Neural cell (in vitro differentiated cells): ENCODE measurements at regions not wholly inside any gene's neighbourhood (a gene's known extent, or its start where the extent isn't known, plus 50 kb on each side); places are given as distances from the start of the nearest gene placed in this dataset.
A peak's percentile ranks its signal among the peaks of the same experiment; 100 is the strongest.

Experiments used
- H2AFZ ChIP-seq: fragments of 200-600, 300-800 bp; sonication (generic), shearing (Covaris generic); 2 replicates; pipeline ENCODE4 v1.6.0; 2014; ENCODE audit warnings: low read depth, mild to moderate bottlenecking, antibody characterized with exemption, low read length, moderate library complexity
- H3F3A ChIP-seq: fragments of 200-600 bp; shearing (Covaris generic); 2 replicates; pipeline ENCODE4 v1.6.1; 2016; ENCODE audit warnings: mild to moderate bottlenecking, moderate library complexity, mixed read lengths, antibody characterized with exemption, low read length; ENCODE audit not compliant: insufficient read depth, poor library complexity, severe bottlenecking
- H3K27ac ChIP-seq: fragments of 200-600, 300-800 bp; sonication (generic), shearing (Covaris generic); 2 replicates; pipeline ENCODE4 v1.5.1; 2014; ENCODE audit warnings: mild to moderate bottlenecking, low read length, moderate library complexity
- H3K27me3 ChIP-seq: fragments of 300-800, 200-600 bp; sonication (generic), shearing (Covaris generic); 2 replicates; pipeline ENCODE4 v1.6.0; 2014; ENCODE audit warnings: mild to moderate bottlenecking, low read depth, low read length, moderate library complexity; ENCODE audit not compliant: insufficient read depth
- H3K36me3 ChIP-seq: fragments of 300-800, 200-600 bp; sonication (generic), shearing (Covaris generic); 2 replicates; pipeline ENCODE4 v1.5.1; 2014; ENCODE audit warnings: mild to moderate bottlenecking, antibody characterized with exemption, low read length, moderate library complexity; ENCODE audit not compliant: insufficient read depth
- H3K4me2 ChIP-seq: fragments of 300-800, 200-600 bp; sonication (generic), shearing (Covaris generic); 2 replicates; pipeline ENCODE4 v1.6.0; 2014; ENCODE audit warnings: mild to moderate bottlenecking, low read length
- H3K4me3 ChIP-seq: fragments of 300-800, 200-600 bp; sonication (generic), shearing (Covaris generic); 2 replicates; pipeline ENCODE4 v1.5.1; 2014; ENCODE audit warnings: mild to moderate bottlenecking, low read length, moderate library complexity
- H3K79me2 ChIP-seq: fragments of 200-600 bp; shearing (Covaris generic); replicated peaks from 2 replicates; pipeline ENCODE4 v1.6.0; 2014; ENCODE audit warnings: mild to moderate bottlenecking, low read length, moderate library complexity; ENCODE audit not compliant: insufficient read depth
- H3K9ac ChIP-seq: fragments of 300-800, 200-600 bp; sonication (generic), shearing (Covaris generic); 2 replicates; pipeline ENCODE4 v1.6.1; 2016; ENCODE audit warnings: mild to moderate bottlenecking, low read length, mixed read lengths
- H3K9me2 ChIP-seq: fragments of 200-600 bp; shearing (Covaris generic); 2 replicates; pipeline ENCODE4 v1.6.1; 2016; ENCODE audit warnings: mild to moderate bottlenecking, low read length, mixed read lengths; ENCODE audit not compliant: insufficient read depth
- H3K9me3 ChIP-seq: fragments of 200-600, 300-800 bp; sonication (generic), shearing (Covaris generic); 2 replicates; pipeline ENCODE4 v1.6.1; 2016; ENCODE audit warnings: mild to moderate bottlenecking, mixed run types, low read length, moderate library complexity, mixed read lengths
- H4K20me1 ChIP-seq: fragments of 200-600 bp; shearing (Covaris generic); 2 replicates; pipeline ENCODE4 v1.6.1; 2016; ENCODE audit warnings: mild to moderate bottlenecking, mixed run types; ENCODE audit not compliant: insufficient read depth
- EP300 ChIP-seq: fragments of 450-650 bp; conservative IDR thresholded peaks from 2 replicates; pipeline ENCODE4 v1.6.1; 2014; ENCODE audit warnings: antibody characterized with exemption, mild to moderate bottlenecking, moderate library complexity; ENCODE audit not compliant: poor library complexity, severe bottlenecking
- EZH2 ChIP-seq: fragments of 200-600, 300-800 bp; shearing (Covaris generic), sonication (generic); IDR thresholded peaks from 2 replicates; pipeline ENCODE4 v1.6.1; 2014; ENCODE audit warnings: antibody characterized with exemption, low read length, borderline replicate concordance, mild to moderate bottlenecking; ENCODE audit not compliant: insufficient read depth, poor library complexity, severe bottlenecking
- MXI1 ChIP-seq: fragments of 450-650 bp; conservative IDR thresholded peaks from 2 replicates; pipeline ENCODE4 v1.6.1; 2014; ENCODE audit warnings: antibody characterized with exemption, mild to moderate bottlenecking; ENCODE audit not compliant: poor library complexity, severe bottlenecking
- POLR2AphosphoS5 ChIP-seq: IDR thresholded peaks from 2 replicates; pipeline ENCODE4 v1.6.1; 2012
- RAD21 ChIP-seq: fragments of 450-650 bp; conservative IDR thresholded peaks from 2 replicates; pipeline ENCODE4 v1.6.1; 2014; ENCODE audit warnings: antibody characterized with exemption, mild to moderate bottlenecking, moderate library complexity
- SMC3 ChIP-seq: fragments of 450-650 bp; conservative IDR thresholded peaks from 2 replicates; pipeline ENCODE4 v1.6.1; 2014; ENCODE audit warnings: antibody characterized with exemption, mild to moderate bottlenecking, moderate library complexity; ENCODE audit not compliant: poor library complexity
- TAF1 ChIP-seq: IDR thresholded peaks from 2 replicates; pipeline ENCODE4 v1.6.1; 2012; ENCODE audit warnings: low read depth
- TF ChIP-seq, protein P1 (sequence below): IDR thresholded peaks from 2 replicates; pipeline ENCODE4 v1.6.1; 2012; ENCODE audit warnings: borderline replicate concordance
- TF ChIP-seq, protein P2 (sequence below): fragments of 450-650 bp; IDR thresholded peaks from 2 replicates; pipeline ENCODE4 v1.5.1; 2014; ENCODE audit warnings: antibody characterized with exemption, mild to moderate bottlenecking, moderate library complexity; ENCODE audit not compliant: poor library complexity, severe bottlenecking

DNA sequence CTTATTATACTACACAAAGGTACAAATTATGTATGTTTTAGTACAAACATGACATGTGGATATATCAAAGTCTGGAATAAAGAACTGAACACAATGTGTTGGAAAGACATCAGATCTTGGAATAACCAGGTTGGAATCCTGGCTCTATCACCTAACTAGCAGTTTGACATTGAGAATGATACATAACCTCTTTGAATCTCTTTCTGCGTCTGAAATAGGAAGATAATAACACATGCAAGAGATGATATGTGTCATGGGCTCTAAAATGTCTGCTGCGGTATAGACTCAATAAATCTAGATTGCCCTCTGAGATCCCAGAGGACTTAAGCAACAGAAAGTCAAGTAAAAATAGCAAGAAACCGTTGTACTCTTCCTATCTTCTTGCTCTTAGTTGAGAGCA is 66.8 kb upstream of the CCN2 start:
- Histone ChIP-seq H3K36me3 (no peaks in the 10 kb centered on the region), H2AFZ (no peak overlapping the region), H3K27me3 (no peaks in the 10 kb centered on the region), H3K9ac (no peak overlapping the region), H3F3A (peaks cover 3% of the 10 kb centered on the region), H3K4me2 (no peak overlapping the region), H3K9me3 (no peaks in the 10 kb centered on the region), H4K20me1 (no peaks in the 10 kb centered on the region), H3K79me2 (no peaks in the 10 kb centered on the region), H3K4me3 (no peak overlapping the region), H3K27ac (peak overlapping the region; percentile 34), H3K9me2 (no peaks in the 10 kb centered on the region)
- TF ChIP-seq, protein P1, sequence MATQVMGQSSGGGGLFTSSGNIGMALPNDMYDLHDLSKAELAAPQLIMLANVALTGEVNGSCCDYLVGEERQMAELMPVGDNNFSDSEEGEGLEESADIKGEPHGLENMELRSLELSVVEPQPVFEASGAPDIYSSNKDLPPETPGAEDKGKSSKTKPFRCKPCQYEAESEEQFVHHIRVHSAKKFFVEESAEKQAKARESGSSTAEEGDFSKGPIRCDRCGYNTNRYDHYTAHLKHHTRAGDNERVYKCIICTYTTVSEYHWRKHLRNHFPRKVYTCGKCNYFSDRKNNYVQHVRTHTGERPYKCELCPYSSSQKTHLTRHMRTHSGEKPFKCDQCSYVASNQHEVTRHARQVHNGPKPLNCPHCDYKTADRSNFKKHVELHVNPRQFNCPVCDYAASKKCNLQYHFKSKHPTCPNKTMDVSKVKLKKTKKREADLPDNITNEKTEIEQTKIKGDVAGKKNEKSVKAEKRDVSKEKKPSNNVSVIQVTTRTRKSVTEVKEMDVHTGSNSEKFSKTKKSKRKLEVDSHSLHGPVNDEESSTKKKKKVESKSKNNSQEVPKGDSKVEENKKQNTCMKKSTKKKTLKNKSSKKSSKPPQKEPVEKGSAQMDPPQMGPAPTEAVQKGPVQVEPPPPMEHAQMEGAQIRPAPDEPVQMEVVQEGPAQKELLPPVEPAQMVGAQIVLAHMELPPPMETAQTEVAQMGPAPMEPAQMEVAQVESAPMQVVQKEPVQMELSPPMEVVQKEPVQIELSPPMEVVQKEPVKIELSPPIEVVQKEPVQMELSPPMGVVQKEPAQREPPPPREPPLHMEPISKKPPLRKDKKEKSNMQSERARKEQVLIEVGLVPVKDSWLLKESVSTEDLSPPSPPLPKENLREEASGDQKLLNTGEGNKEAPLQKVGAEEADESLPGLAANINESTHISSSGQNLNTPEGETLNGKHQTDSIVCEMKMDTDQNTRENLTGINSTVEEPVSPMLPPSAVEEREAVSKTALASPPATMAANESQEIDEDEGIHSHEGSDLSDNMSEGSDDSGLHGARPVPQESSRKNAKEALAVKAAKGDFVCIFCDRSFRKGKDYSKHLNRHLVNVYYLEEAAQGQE, result peak; percentile 87
- TF ChIP-seq SMC3, result no peak
- peak; percentile 72 for TF ChIP-seq POLR2AphosphoS5
- peak; percentile 70 for TF ChIP-seq EP300

DNA sequence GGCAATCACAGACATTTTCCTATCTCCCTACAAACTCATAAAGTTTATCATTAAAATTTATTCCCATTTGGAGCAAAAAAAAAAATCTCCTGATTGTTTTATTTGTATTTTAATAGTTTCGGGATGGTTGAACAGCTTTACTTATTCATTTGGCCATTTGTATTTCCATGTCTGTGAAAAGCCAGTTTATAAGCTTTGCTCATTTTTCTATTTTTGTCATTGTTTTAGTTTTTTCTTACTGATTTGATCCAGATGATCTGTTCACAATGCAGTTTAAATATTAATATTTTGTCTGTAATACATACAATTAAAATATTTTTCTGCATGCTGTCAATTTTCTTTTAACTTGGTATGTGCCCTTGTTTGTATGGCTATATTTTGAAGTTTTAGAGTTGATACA is 65.2 kb upstream of the CCN2 start:
- Histone ChIP-seq H3K9me3 (no peaks in the 10 kb centered on the region), H3K4me2 (no peak overlapping the region), H3K4me3 (no peak overlapping the region), H3K9ac (no peak overlapping the region), H3F3A (peaks cover 3% of the 10 kb centered on the region), H3K27ac (no peak overlapping the region), H3K36me3 (no peaks in the 10 kb centered on the region), H3K79me2 (no peaks in the 10 kb centered on the region), H4K20me1 (no peaks in the 10 kb centered on the region), H3K27me3 (no peaks in the 10 kb centered on the region), H2AFZ (no peak overlapping the region), H3K9me2 (no peaks in the 10 kb centered on the region)
- TF ChIP-seq POLR2AphosphoS5 (no peak), EP300 (no peak), SMC3 (no peak), TAF1 (no peak), EZH2 (no peak), RAD21 (no peak), MXI1 (no peak)
- TF ChIP-seq, protein P2, sequence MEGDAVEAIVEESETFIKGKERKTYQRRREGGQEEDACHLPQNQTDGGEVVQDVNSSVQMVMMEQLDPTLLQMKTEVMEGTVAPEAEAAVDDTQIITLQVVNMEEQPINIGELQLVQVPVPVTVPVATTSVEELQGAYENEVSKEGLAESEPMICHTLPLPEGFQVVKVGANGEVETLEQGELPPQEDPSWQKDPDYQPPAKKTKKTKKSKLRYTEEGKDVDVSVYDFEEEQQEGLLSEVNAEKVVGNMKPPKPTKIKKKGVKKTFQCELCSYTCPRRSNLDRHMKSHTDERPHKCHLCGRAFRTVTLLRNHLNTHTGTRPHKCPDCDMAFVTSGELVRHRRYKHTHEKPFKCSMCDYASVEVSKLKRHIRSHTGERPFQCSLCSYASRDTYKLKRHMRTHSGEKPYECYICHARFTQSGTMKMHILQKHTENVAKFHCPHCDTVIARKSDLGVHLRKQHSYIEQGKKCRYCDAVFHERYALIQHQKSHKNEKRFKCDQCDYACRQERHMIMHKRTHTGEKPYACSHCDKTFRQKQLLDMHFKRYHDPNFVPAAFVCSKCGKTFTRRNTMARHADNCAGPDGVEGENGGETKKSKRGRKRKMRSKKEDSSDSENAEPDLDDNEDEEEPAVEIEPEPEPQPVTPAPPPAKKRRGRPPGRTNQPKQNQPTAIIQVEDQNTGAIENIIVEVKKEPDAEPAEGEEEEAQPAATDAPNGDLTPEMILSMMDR, result no peak
- TF ChIP-seq, protein P1, result no peak
